PFSK-1 (cell line): ENCODE measurements at regions not wholly inside any gene's neighbourhood (a gene's known extent, or its start where the extent isn't known, plus 50 kb on each side); places are given as distances from the start of the nearest gene placed in this dataset.

Experiments
- FOXP2 ChIP-seq: optimal IDR thresholded peaks from 2 replicates; pipeline ENCODE3; 2011; ENCODE audit warnings: borderline replicate concordance, control low read depth, inconsistent platforms; ENCODE audit not compliant: insufficient read depth; ENCODE audit errors: extremely low read length, extremely low read depth
- POLR2AphosphoS5 ChIP-seq: IDR thresholded peaks from 2 replicates; pipeline ENCODE4 v1.6.1; 2012; ENCODE audit warnings: low read depth, mild to moderate bottlenecking, control low read depth, low read length, moderate library complexity
- SIN3A ChIP-seq: IDR thresholded peaks from 2 replicates; pipeline ENCODE4 v1.6.1; 2012; ENCODE audit warnings: mild to moderate bottlenecking, low read length, moderate library complexity, borderline replicate concordance; ENCODE audit not compliant: insufficient read depth
- TAF1 ChIP-seq: IDR thresholded peaks from 2 replicates; pipeline ENCODE4 v1.6.1; 2012; ENCODE audit warnings: low read length, control low read depth, borderline replicate concordance; ENCODE audit not compliant: insufficient read depth
- TF ChIP-seq, protein P1 (sequence below), 2 experiments: IDR thresholded peaks; 2 replicates each; pipeline versions ENCODE4 v1.6.1 to v1.8.0; 2011 to 2012; ENCODE audit warnings: low read depth in 2 of 2, low read length in 2 of 2, control low read depth in 1 of 2, inconsistent platforms in 1 of 2, mild to moderate bottlenecking in 1 of 2, moderate library complexity in 1 of 2; ENCODE audit not compliant: insufficient read depth in 1 of 2

DNA sequence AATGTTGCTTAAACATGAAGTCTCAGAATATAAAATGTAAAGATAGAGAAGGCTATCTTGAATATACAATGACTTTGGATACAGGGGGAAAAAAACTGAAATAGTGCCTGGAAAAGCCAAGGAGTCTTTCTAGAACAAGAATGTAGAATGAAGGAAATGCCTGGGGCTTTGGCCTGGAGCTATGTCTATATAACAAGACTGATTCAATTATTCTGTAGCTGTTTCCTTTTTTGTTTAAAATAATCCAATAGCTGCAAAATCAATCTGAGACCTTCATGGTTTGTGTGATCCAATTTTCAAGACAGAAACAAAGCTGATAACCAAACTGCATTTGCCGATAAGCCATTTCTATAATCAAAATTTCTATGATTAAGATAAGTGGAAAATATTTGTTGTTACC, 530.9 kb upstream of the NBEA start:
- TF ChIP-seq TAF1 (no peak), POLR2AphosphoS5 (no peak), FOXP2 (no peak), SIN3A (no peak)
- TF ChIP-seq, protein P1, sequence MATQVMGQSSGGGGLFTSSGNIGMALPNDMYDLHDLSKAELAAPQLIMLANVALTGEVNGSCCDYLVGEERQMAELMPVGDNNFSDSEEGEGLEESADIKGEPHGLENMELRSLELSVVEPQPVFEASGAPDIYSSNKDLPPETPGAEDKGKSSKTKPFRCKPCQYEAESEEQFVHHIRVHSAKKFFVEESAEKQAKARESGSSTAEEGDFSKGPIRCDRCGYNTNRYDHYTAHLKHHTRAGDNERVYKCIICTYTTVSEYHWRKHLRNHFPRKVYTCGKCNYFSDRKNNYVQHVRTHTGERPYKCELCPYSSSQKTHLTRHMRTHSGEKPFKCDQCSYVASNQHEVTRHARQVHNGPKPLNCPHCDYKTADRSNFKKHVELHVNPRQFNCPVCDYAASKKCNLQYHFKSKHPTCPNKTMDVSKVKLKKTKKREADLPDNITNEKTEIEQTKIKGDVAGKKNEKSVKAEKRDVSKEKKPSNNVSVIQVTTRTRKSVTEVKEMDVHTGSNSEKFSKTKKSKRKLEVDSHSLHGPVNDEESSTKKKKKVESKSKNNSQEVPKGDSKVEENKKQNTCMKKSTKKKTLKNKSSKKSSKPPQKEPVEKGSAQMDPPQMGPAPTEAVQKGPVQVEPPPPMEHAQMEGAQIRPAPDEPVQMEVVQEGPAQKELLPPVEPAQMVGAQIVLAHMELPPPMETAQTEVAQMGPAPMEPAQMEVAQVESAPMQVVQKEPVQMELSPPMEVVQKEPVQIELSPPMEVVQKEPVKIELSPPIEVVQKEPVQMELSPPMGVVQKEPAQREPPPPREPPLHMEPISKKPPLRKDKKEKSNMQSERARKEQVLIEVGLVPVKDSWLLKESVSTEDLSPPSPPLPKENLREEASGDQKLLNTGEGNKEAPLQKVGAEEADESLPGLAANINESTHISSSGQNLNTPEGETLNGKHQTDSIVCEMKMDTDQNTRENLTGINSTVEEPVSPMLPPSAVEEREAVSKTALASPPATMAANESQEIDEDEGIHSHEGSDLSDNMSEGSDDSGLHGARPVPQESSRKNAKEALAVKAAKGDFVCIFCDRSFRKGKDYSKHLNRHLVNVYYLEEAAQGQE (IDR thresholded peaks at IDR 0.05; ENCODE audit: insufficient read depth in 1 of 2, low read depth in 2 of 2, low read length in 2 of 2) = no peak

DNA sequence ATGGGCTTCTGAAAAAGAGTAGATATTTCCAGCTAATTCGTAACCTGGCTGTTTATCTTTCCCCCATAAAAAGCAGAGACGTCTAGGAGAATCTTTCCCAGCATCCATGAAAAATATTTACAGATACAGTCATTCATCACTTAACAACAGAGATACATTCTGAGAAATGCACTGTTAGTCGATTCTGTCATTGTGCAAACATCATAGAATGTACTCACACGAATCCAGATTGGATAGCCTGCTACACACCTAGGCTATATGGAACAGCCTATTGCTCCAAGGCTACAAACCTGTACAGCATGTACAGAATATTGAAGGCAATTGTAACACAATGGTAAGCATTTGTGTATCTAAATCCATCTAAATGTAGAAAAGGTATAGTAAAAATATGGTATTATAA, 530.2 kb upstream of the NBEA start:
- TF ChIP-seq, protein P1 (IDR thresholded peaks at IDR 0.05; ENCODE audit: insufficient read depth in 1 of 2, low read depth in 2 of 2, low read length in 2 of 2) = no peak
- TF ChIP-seq POLR2AphosphoS5 (no peak), FOXP2 (no peak), SIN3A (no peak), TAF1 (no peak)

DNA sequence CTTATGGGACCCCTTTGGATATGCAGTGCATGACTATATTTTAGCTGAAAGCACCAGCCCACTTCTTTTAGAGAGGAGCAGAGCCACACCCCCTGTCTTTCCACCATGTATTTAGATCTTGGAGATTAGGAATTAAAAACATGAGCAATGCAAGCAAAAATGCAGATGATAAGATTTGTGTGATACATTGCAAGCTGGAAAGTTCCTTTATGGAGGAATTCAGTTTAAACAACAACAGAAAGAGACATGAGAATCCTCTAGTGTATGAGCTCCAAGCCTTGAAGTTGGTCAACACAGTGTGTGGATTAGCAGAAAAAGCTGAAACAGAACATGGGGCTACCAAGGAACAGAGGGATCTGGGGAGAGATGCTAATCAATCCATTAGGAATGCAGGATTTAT, 529.8 kb upstream of the NBEA start:
- no peak for TF ChIP-seq POLR2AphosphoS5
- TF ChIP-seq SIN3A = no peak
- TF ChIP-seq TAF1 = no peak
- TF ChIP-seq, protein P1 (IDR thresholded peaks at IDR 0.05; ENCODE audit: insufficient read depth in 1 of 2, low read depth in 2 of 2, low read length in 2 of 2) = no peak
- TF ChIP-seq FOXP2 = no peak

DNA sequence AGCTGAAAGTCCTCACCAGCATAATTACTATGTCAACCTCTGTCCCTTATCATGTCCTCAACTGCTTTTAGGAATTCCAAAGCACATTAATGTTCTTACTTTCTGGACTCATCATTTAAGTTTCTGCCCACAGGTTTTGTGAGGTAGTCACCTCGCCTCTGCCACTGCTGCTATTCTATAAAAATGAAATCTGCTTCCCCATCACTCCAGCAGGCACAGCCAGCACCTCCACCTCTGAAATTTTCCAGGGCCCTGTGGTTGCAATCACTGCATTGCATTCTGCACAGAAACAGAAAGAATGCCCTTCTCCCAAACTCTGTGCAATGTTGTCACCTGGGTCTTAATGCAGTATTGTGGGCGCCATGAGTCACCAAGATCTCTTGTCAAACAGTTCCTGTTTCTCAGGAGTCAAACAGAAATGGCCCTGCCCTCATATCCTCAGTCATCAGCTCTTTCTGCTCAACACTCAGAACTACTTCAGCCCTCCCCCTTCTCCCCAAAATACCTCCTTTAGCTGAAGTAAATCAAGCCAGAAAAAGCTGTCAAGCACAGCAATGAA, 529.2 kb upstream of the NBEA start:
- TF ChIP-seq POLR2AphosphoS5 = no peak
- TF ChIP-seq FOXP2 = no peak
- TF ChIP-seq TAF1 = no peak
- TF ChIP-seq, protein P1 (IDR thresholded peaks at IDR 0.05; ENCODE audit: insufficient read depth in 1 of 2, low read depth in 2 of 2, low read length in 2 of 2) = no peak
- no peak for TF ChIP-seq SIN3A
